Adrenal gland (tissue), 5 donors: ENCODE measurements at regions not wholly inside any gene's neighbourhood (a gene's known extent, or its start where the extent isn't known, plus 50 kb on each side); places are given as distances from the start of the nearest gene placed in this dataset.

Experiments
- POLR2A ChIP-seq, 2 donors: fragments of 450-650 bp; IDR thresholded peaks; one replicate each; pipeline ENCODE4 v1.6.1; 2017; ENCODE audit warnings: antibody characterized with exemption in 2 of 2, mild to moderate bottlenecking in 2 of 2, moderate library complexity in 1 of 2
- TF ChIP-seq, protein P1 (sequence below), 6 experiments: fragments of 450-650 bp in 4 of 6; fragments of 200-600 bp in 2 of 6; sonication (generic) in 1 of 6; IDR thresholded peaks; 1 replicate in 5 of 6; 2 replicates in 1 of 6; pipeline versions ENCODE4 v1.5.1 to v1.8.0; 2016 to 2021; ENCODE audit warnings: antibody characterized with exemption in 6 of 6, mild to moderate bottlenecking in 2 of 6, moderate library complexity in 1 of 6
- donor health status: DM: no; HTN: no; CAD: no.

DNA sequence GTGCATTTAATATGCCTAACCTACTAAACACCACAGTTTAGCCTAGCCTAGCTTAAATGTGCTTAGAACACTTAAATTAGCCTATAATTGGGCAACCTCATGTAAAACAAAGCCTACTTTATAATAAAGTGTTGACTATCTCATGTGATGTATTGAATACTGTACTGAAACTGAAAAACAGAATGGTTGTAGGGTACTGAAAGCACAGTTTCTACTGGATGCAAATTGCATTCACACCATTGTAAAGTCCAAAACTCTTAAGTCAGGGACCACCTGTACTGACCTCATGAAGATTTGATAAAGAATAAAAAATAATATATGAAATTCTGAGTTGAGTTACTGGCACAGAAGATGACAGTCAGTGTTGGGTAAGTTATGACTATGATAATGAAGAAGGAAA, 625.4 kb upstream of the SOX9 start:
- TF ChIP-seq, protein P1, sequence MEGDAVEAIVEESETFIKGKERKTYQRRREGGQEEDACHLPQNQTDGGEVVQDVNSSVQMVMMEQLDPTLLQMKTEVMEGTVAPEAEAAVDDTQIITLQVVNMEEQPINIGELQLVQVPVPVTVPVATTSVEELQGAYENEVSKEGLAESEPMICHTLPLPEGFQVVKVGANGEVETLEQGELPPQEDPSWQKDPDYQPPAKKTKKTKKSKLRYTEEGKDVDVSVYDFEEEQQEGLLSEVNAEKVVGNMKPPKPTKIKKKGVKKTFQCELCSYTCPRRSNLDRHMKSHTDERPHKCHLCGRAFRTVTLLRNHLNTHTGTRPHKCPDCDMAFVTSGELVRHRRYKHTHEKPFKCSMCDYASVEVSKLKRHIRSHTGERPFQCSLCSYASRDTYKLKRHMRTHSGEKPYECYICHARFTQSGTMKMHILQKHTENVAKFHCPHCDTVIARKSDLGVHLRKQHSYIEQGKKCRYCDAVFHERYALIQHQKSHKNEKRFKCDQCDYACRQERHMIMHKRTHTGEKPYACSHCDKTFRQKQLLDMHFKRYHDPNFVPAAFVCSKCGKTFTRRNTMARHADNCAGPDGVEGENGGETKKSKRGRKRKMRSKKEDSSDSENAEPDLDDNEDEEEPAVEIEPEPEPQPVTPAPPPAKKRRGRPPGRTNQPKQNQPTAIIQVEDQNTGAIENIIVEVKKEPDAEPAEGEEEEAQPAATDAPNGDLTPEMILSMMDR (IDR thresholded peaks at IDR 0.05): no peak
- TF ChIP-seq POLR2A (IDR thresholded peaks at IDR 0.05): no peak
